ENCODE measurements at regions not wholly inside any gene's neighbourhood (a gene's known extent, or its start where the extent isn't known, plus 50 kb on each side); places are given as distances from the start of the nearest gene placed in this dataset.

GRCh38 chr2:219724628-219725027 is 97.2 kb downstream of the SLC4A3 start:
- ChIA-PET POLR2A (ENCODE audit: unreplicated experiment) (no interaction called here), CTCF (no interaction called here)
- intact Hi-C loops (cut with micrococcal nuclease), result no loop called here
- BruUV-seq (replicated peaks), result no TSS peak
- DNase-seq, result no peak
- Histone ChIP-seq H3K9me2 (replicated peaks; ENCODE audit: low read length) (no peaks in the 10 kb centered on the region), H3K9me3 (ENCODE audit: low read length) (no peaks in the 10 kb centered on the region), H3K27ac (ENCODE audit: low read length) (no peak overlapping the region), H3F3A (ENCODE audit: low read length, unreplicated experiment) (no peaks in the 10 kb centered on the region), H2AFZ (ENCODE audit: low read length) (no peak overlapping the region), H3K27me3 (ENCODE audit: low read length) (no peaks in the 10 kb centered on the region), H3K79me2 (ENCODE audit: low read length) (no peaks in the 10 kb centered on the region), H4K20me1 (ENCODE audit: low read length) (no peaks in the 10 kb centered on the region), H3K4me2 (ENCODE audit: low read length) (no peak overlapping the region), H3K36me3 (ENCODE audit: low read depth, low read length) (no peaks in the 10 kb centered on the region), H3K4me1 (ENCODE audit: insufficient read depth, low read length) (peaks cover 4% of the 10 kb centered on the region; the same call in 1 of the 2 replicates), H3K4me3 (ENCODE audit: low read length) (no peak overlapping the region), H3K9ac (ENCODE audit: low read length) (no peak overlapping the region)
- ATAC-seq, result no peak
- no peak for TF ChIP-seq EZH2phosphoT487 (IDR thresholded peaks at IDR 0.05; ENCODE audit: borderline replicate concordance, low read length)
- no peak for TF ChIP-seq EZH2 (IDR thresholded peaks at IDR 0.05; ENCODE audit: low read length, unreplicated experiment)

GRCh38 chr2:219726916-219727315 is 99.5 kb downstream of the SLC4A3 start:
- no peaks in the 10 kb centered on the region for H3K9me2 ChIP-seq (replicated peaks; ENCODE audit: low read length)
- no peaks in the 10 kb centered on the region for H3K9me3 ChIP-seq (ENCODE audit: low read length)
- H2AFZ ChIP-seq (ENCODE audit: low read length), result no peak overlapping the region
- ChIA-PET CTCF (no interaction called here), POLR2A (ENCODE audit: unreplicated experiment) (no interaction called here)
- no peak overlapping the region for H3K27ac ChIP-seq (ENCODE audit: low read length)
- no peaks in the 10 kb centered on the region for H3K4me1 ChIP-seq (ENCODE audit: insufficient read depth, low read length)
- no peaks in the 10 kb centered on the region for H3K36me3 ChIP-seq (ENCODE audit: low read depth, low read length)
- peak; percentile 43 for DNase-seq
- H3K4me3 ChIP-seq (ENCODE audit: low read length), result no peak overlapping the region
- no peak overlapping the region for H3K9ac ChIP-seq (ENCODE audit: low read length)
- BruUV-seq (replicated peaks), result no TSS peak
- no peak overlapping the region for H3K4me2 ChIP-seq (ENCODE audit: low read length)
- intact Hi-C loops (cut with micrococcal nuclease), result no loop called here
- no peaks in the 10 kb centered on the region for H3K27me3 ChIP-seq (ENCODE audit: low read length)
- H3F3A ChIP-seq (ENCODE audit: low read length, unreplicated experiment), result no peaks in the 10 kb centered on the region
- TF ChIP-seq CTCF (conservative IDR thresholded peaks at IDR 0.05; ENCODE audit: low read depth, low read length) (peak; percentile 48), EZH2 (IDR thresholded peaks at IDR 0.05; ENCODE audit: low read length, unreplicated experiment) (no peak), EZH2phosphoT487 (IDR thresholded peaks at IDR 0.05; ENCODE audit: borderline replicate concordance, low read length) (no peak)
- H4K20me1 ChIP-seq (ENCODE audit: low read length), result no peaks in the 10 kb centered on the region
- peak; percentile 56 for ATAC-seq
- no peaks in the 10 kb centered on the region for H3K79me2 ChIP-seq (ENCODE audit: low read length)

- Histone ChIP-seq H3K27ac (ENCODE audit: low read length) (no peak overlapping the region), H2AFZ (ENCODE audit: low read length) (no peak overlapping the region), H3K9me3 (ENCODE audit: low read length) (no peaks in the 10 kb centered on the region), H3K79me2 (ENCODE audit: low read length) (no peaks in the 10 kb centered on the region), H3K4me1 (ENCODE audit: insufficient read depth, low read length) (no peaks in the 10 kb centered on the region), H3K9me2 (replicated peaks; ENCODE audit: low read length) (no peaks in the 10 kb centered on the region), H3K27me3 (ENCODE audit: low read length) (no peaks in the 10 kb centered on the region), H3F3A (ENCODE audit: low read length, unreplicated experiment) (no peaks in the 10 kb centered on the region), H3K9ac (ENCODE audit: low read length) (no peak overlapping the region), H4K20me1 (ENCODE audit: low read length) (no peaks in the 10 kb centered on the region), H3K4me2 (ENCODE audit: low read length) (no peak overlapping the region), H3K36me3 (ENCODE audit: low read depth, low read length) (no peaks in the 10 kb centered on the region), H3K4me3 (ENCODE audit: low read length) (no peak overlapping the region)
- no peak for DNase-seq
- ChIA-PET CTCF (no interaction called here), POLR2A (ENCODE audit: unreplicated experiment) (no interaction called here)
- no peak for ATAC-seq
- intact Hi-C loops (cut with micrococcal nuclease), result no loop called here
- BruUV-seq (replicated peaks), result no TSS peak
- TF ChIP-seq CTCF (conservative IDR thresholded peaks at IDR 0.05; ENCODE audit: low read depth, low read length), result no peak
- TF ChIP-seq EZH2 (IDR thresholded peaks at IDR 0.05; ENCODE audit: low read length, unreplicated experiment), result no peak
- TF ChIP-seq EZH2phosphoT487 (IDR thresholded peaks at IDR 0.05; ENCODE audit: borderline replicate concordance, low read length), result no peak
These were observed 100.5 kb downstream of the SLC4A3 start for GRCh38 chr2:219727771-219728429.
